ENCODE measurements at regions not wholly inside any gene's neighbourhood (a gene's known extent, or its start where the extent isn't known, plus 50 kb on each side); places are given as distances from the start of the nearest gene placed in this dataset.
"Not testable (repeated sequence)": the region's sequence is repeated elsewhere in the genome, so short reads cannot be mapped to it uniquely, and the experiment has no call there.

GRCh38 chr7:12031186-12031585 is 179.9 kb upstream of the TMEM106B start:
- WGBS, 5 donors: 68 to 89% (median 74%) methylated on average over 1 of the region's 1 CpG
- Histone ChIP-seq H3K27me3 (replicated peaks in 1 of 7) (no peaks in the 10 kb centered on the region), H3K9me3 (no peaks in the 10 kb centered on the region), H3K27ac (no peak overlapping the region), H3K4me3 (no peak overlapping the region), H3K4me1 (no peaks in the 10 kb centered on the region), H3K36me3 (no peaks in the 10 kb centered on the region)
- DNase-seq: no peak
- intact Hi-C loops (cut with DNase I; ENCODE audit: low total_unique reads): no loop called here
- TF ChIP-seq POLR2A (IDR thresholded peaks at IDR 0.05) (no peak), POLR2AphosphoS5 (IDR thresholded peaks at IDR 0.05) (no peak), CTCF (IDR thresholded peaks at IDR 0.05 in 8 of 11, conservative IDR thresholded peaks at IDR 0.05 in 3 of 11) (no peak)

- TF ChIP-seq CTCF (IDR thresholded peaks at IDR 0.05 in 8 of 11, conservative IDR thresholded peaks at IDR 0.05 in 3 of 11) (no peak), POLR2AphosphoS5 (IDR thresholded peaks at IDR 0.05) (no peak), POLR2A (IDR thresholded peaks at IDR 0.05) (no peak)
- no peaks in the 10 kb centered on the region for H3K36me3 ChIP-seq
- no peaks in the 10 kb centered on the region for H3K27me3 ChIP-seq (replicated peaks in 1 of 7)
- no peaks in the 10 kb centered on the region for H3K9me3 ChIP-seq
- no peak overlapping the region for H3K27ac ChIP-seq
- DNase-seq: no peak
- H3K4me3 ChIP-seq: no peak overlapping the region
- H3K4me1 ChIP-seq: no peaks in the 10 kb centered on the region
- intact Hi-C loops (cut with DNase I; ENCODE audit: low total_unique reads): no loop called here
Measured at GRCh38 chr7:12031638-12032037, 179.5 kb upstream of the TMEM106B start.

GRCh38 chr7:12032146-12032545 is 178.9 kb upstream of the TMEM106B start:
- 70 to 90% (median 73%) methylated on average over 1 of the region's 1 CpG for WGBS, 5 donors
- intact Hi-C loops (cut with DNase I; ENCODE audit: low total_unique reads): no loop called here

GRCh38 chr7:12043457-12043856 is 167.6 kb upstream of the TMEM106B start:
- H3K4me1 ChIP-seq; H3K4me3 ChIP-seq; H3K27ac ChIP-seq; H3K9me3 ChIP-seq; H3K36me3 ChIP-seq; DNase-seq; H3K27me3 ChIP-seq (replicated peaks in 1 of 7); intact Hi-C loops (cut with DNase I; ENCODE audit: low total_unique reads): not testable (repeated sequence)

More at GRCh38 chr7:12032146-12032545, 178.9 kb upstream of the TMEM106B start:
- no peaks in the 10 kb centered on the region for H3K9me3 ChIP-seq
- DNase-seq: no peak
- H3K36me3 ChIP-seq: no peaks in the 10 kb centered on the region
- TF ChIP-seq POLR2AphosphoS5 (IDR thresholded peaks at IDR 0.05) (no peak), POLR2A (IDR thresholded peaks at IDR 0.05) (no peak), CTCF (IDR thresholded peaks at IDR 0.05 in 8 of 11, conservative IDR thresholded peaks at IDR 0.05 in 3 of 11) (no peak)
- no peak overlapping the region for H3K4me3 ChIP-seq
- no peak overlapping the region for H3K27ac ChIP-seq
- no peaks in the 10 kb centered on the region for H3K4me1 ChIP-seq
- no peaks in the 10 kb centered on the region for H3K27me3 ChIP-seq (replicated peaks in 1 of 7)

- Histone ChIP-seq H3K27me3 (replicated peaks in 1 of 7) (no peaks in the 10 kb centered on the region), H3K4me1 (no peaks in the 10 kb centered on the region), H3K4me3 (no peak overlapping the region), H3K36me3 (no peaks in the 10 kb centered on the region), H3K9me3 (peaks cover 5 to 22% (median 21%) of the 10 kb centered on the region in 8 donors), H3K27ac (no peak overlapping the region)
- intact Hi-C loops (cut with DNase I; ENCODE audit: low total_unique reads): no loop called here
- WGBS, 5 donors: 68 to 99% (median 93%) methylated on average over 2 of the region's 2 CpGs
- TF ChIP-seq POLR2AphosphoS5 (IDR thresholded peaks at IDR 0.05) (no peak), POLR2A (IDR thresholded peaks at IDR 0.05) (no peak), CTCF (IDR thresholded peaks at IDR 0.05 in 8 of 11, conservative IDR thresholded peaks at IDR 0.05 in 3 of 11) (no peak)
- DNase-seq: no peak
Measured at GRCh38 chr7:12052211-12052610, 158.9 kb upstream of the TMEM106B start.
